ENCODE measurements at regions not wholly inside any gene's neighbourhood (a gene's known extent, or its start where the extent isn't known, plus 50 kb on each side); places are given as distances from the start of the nearest gene placed in this dataset.

DNA sequence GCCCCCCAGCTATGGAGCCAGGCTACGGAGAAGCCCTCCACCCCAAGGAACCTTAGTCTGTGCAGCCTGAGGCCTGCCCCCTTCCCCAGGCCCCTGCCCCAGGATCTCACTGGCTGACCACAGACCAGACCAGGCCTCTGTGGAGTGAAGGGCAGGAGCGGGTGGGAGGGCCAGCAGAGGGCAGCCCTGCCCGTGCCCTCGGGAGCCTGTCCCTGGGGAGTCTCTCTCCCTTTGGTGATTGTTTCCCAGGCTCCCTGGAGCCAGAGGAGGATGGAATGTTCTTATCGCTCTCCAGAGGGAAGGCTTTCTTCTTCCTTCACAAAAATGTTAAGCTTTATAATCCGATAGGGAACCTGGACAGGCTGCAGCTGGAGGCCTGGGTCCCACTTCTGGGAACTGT lies 455.3 kb downstream of the SOX6 start:
- RAD21 ChIA-PET (ENCODE audit: low non-redundant PET in 1 of 2, low total read pairs in 2 of 2, uncharacterized antibody in 2 of 2, unreplicated experiment in 2 of 2): no interaction called here
- ATAC-seq (no peak), DNase-seq (ENCODE audit: low read depth, low spot score) (no peak)
- Histone ChIP-seq H3K9ac (ENCODE audit: low read length) (no peak overlapping the region), H3K9me3 (ENCODE audit: control insufficient read depth in 1 of 2, insufficient read depth in 1 of 2, low read depth in 1 of 2, low read length in 2 of 2) (no peaks in the 10 kb centered on the region), H3K27me3 (ENCODE audit: insufficient read depth, low read length) (no peaks in the 10 kb centered on the region), H2AFZ (ENCODE audit: low read depth, low read length, poor library complexity, severe bottlenecking) (no peak overlapping the region), H3K4me3 (replicated peaks in 1 of 2; ENCODE audit: low read depth in 1 of 2, low read length in 2 of 2) (no peak overlapping the region), H3K79me2 (ENCODE audit: insufficient read depth, low read length) (no peaks in the 10 kb centered on the region), H3K9me2 (ENCODE audit: insufficient read depth) (no peaks in the 10 kb centered on the region), H3K27ac (ENCODE audit: low read depth, low read length) (no peak overlapping the region), H3K4me1 (ENCODE audit: control insufficient read depth in 1 of 2, insufficient read depth in 2 of 2, low read length in 2 of 2) (peaks cover 0 to 8% of the 10 kb centered on the region in 2 experiments; a peak in 1 of 4 replicates), H4K20me1 (ENCODE audit: insufficient read depth) (no peaks in the 10 kb centered on the region), H3K36me3 (ENCODE audit: control insufficient read depth in 1 of 2, insufficient read depth in 2 of 2, low read length in 2 of 2) (no peaks in the 10 kb centered on the region), H3K4me2 (ENCODE audit: low read length) (no peak overlapping the region)
- POLR2A ChIA-PET: no interaction called here
- TF ChIP-seq, protein P1, sequence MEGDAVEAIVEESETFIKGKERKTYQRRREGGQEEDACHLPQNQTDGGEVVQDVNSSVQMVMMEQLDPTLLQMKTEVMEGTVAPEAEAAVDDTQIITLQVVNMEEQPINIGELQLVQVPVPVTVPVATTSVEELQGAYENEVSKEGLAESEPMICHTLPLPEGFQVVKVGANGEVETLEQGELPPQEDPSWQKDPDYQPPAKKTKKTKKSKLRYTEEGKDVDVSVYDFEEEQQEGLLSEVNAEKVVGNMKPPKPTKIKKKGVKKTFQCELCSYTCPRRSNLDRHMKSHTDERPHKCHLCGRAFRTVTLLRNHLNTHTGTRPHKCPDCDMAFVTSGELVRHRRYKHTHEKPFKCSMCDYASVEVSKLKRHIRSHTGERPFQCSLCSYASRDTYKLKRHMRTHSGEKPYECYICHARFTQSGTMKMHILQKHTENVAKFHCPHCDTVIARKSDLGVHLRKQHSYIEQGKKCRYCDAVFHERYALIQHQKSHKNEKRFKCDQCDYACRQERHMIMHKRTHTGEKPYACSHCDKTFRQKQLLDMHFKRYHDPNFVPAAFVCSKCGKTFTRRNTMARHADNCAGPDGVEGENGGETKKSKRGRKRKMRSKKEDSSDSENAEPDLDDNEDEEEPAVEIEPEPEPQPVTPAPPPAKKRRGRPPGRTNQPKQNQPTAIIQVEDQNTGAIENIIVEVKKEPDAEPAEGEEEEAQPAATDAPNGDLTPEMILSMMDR (IDR thresholded peaks at IDR 0.05 in 2 of 3, conservative IDR thresholded peaks at IDR 0.05 in 1 of 3; ENCODE audit: borderline replicate concordance in 1 of 3, insufficient read depth in 1 of 3, low read depth in 2 of 3, low read length in 2 of 3): no peak
- TF ChIP-seq, protein P2, sequence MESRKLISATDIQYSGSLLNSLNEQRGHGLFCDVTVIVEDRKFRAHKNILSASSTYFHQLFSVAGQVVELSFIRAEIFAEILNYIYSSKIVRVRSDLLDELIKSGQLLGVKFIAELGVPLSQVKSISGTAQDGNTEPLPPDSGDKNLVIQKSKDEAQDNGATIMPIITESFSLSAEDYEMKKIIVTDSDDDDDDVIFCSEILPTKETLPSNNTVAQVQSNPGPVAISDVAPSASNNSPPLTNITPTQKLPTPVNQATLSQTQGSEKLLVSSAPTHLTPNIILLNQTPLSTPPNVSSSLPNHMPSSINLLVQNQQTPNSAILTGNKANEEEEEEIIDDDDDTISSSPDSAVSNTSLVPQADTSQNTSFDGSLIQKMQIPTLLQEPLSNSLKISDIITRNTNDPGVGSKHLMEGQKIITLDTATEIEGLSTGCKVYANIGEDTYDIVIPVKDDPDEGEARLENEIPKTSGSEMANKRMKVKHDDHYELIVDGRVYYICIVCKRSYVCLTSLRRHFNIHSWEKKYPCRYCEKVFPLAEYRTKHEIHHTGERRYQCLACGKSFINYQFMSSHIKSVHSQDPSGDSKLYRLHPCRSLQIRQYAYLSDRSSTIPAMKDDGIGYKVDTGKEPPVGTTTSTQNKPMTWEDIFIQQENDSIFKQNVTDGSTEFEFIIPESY (IDR thresholded peaks at IDR 0.05; ENCODE audit: extremely low read depth, insufficient replicate concordance, low read length): no peak
- no peak for TF ChIP-seq TCF7L2 (IDR thresholded peaks at IDR 0.05; ENCODE audit: borderline replicate concordance, extremely low read depth, insufficient read depth, insufficient read length)
- TF ChIP-seq ZFX (IDR thresholded peaks at IDR 0.05): no peak
- TF ChIP-seq EGR1 (IDR thresholded peaks at IDR 0.05; ENCODE audit: low read depth): no peak
- TF ChIP-seq SP1 (IDR thresholded peaks at IDR 0.05; ENCODE audit: low read depth): no peak
- TF ChIP-seq, protein P3, sequence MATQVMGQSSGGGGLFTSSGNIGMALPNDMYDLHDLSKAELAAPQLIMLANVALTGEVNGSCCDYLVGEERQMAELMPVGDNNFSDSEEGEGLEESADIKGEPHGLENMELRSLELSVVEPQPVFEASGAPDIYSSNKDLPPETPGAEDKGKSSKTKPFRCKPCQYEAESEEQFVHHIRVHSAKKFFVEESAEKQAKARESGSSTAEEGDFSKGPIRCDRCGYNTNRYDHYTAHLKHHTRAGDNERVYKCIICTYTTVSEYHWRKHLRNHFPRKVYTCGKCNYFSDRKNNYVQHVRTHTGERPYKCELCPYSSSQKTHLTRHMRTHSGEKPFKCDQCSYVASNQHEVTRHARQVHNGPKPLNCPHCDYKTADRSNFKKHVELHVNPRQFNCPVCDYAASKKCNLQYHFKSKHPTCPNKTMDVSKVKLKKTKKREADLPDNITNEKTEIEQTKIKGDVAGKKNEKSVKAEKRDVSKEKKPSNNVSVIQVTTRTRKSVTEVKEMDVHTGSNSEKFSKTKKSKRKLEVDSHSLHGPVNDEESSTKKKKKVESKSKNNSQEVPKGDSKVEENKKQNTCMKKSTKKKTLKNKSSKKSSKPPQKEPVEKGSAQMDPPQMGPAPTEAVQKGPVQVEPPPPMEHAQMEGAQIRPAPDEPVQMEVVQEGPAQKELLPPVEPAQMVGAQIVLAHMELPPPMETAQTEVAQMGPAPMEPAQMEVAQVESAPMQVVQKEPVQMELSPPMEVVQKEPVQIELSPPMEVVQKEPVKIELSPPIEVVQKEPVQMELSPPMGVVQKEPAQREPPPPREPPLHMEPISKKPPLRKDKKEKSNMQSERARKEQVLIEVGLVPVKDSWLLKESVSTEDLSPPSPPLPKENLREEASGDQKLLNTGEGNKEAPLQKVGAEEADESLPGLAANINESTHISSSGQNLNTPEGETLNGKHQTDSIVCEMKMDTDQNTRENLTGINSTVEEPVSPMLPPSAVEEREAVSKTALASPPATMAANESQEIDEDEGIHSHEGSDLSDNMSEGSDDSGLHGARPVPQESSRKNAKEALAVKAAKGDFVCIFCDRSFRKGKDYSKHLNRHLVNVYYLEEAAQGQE (IDR thresholded peaks at IDR 0.05; ENCODE audit: low read depth): no peak
- no peak for TF ChIP-seq JUND (IDR thresholded peaks at IDR 0.05)
- no peak for TF ChIP-seq SRF (IDR thresholded peaks at IDR 0.05; ENCODE audit: low read depth)
- no peak for TF ChIP-seq ZNF274 (IDR thresholded peaks at IDR 0.05; ENCODE audit: low read depth, low read length)
- no peak for TF ChIP-seq CBX3 (IDR thresholded peaks at IDR 0.05; ENCODE audit: low read depth)
- no peak for TF ChIP-seq POLR2AphosphoS5 (IDR thresholded peaks at IDR 0.05; ENCODE audit: low read depth, low read length)
- no peak for TF ChIP-seq YY1 (IDR thresholded peaks at IDR 0.05; ENCODE audit: extremely low read depth, insufficient replicate concordance, low read depth, low read length)
- TF ChIP-seq EZH2 (IDR thresholded peaks at IDR 0.05): no peak
- TF ChIP-seq ELF1 (IDR thresholded peaks at IDR 0.05; ENCODE audit: borderline replicate concordance, low read depth): no peak
- intact Hi-C loops (cut with micrococcal nuclease): no loop called here
- no TSS peak for BruUV-seq (replicated peaks)
- CTCF ChIA-PET: no interaction called here

Measured in HCT116 (cell line).